Loucy (cell line): ENCODE measurements at regions not wholly inside any gene's neighbourhood (a gene's known extent, or its start where the extent isn't known, plus 50 kb on each side); places are given as distances from the start of the nearest gene placed in this dataset.
"Not testable (repeated sequence)": the region's sequence is repeated elsewhere in the genome, so short reads cannot be mapped to it uniquely, and the experiment has no call there.

Experiments
- H2AFZ ChIP-seq: fragments of 200-600 bp; sonication (generic); 2 replicates; pipeline ENCODE4 v1.6.0; 2016; ENCODE audit warnings: antibody characterized with exemption, mild to moderate bottlenecking, low read length, moderate library complexity
- H3F3A ChIP-seq: fragments of 200-600 bp; 2 replicates; pipeline ENCODE4 v1.6.0; 2016; ENCODE audit warnings: antibody characterized with exemption, low read depth, mild to moderate bottlenecking
- H3K27me3 ChIP-seq: fragments of 200-600 bp; sonication (generic); 2 replicates; pipeline ENCODE4 v1.6.1; 2014; ENCODE audit warnings: low read length, mild to moderate bottlenecking; ENCODE audit not compliant: insufficient read depth, poor library complexity, severe bottlenecking
- H3K36me3 ChIP-seq: fragments of 200-600 bp; sonication (generic); 2 replicates; pipeline ENCODE4 v1.6.1; 2016; ENCODE audit warnings: low read length; ENCODE audit not compliant: insufficient read depth
- H3K4me1 ChIP-seq: fragments of 200-600 bp; sonication (generic); 2 replicates; pipeline ENCODE4 v1.5.1; 2014; ENCODE audit warnings: low read length, mild to moderate bottlenecking; ENCODE audit not compliant: insufficient read depth, poor library complexity, severe bottlenecking
- H3K4me2 ChIP-seq: fragments of 200-600 bp; sonication (generic); 2 replicates; pipeline ENCODE4 v1.6.0; 2014; ENCODE audit warnings: antibody characterized with exemption, low read length, low read depth, mild to moderate bottlenecking; ENCODE audit not compliant: poor library complexity, severe bottlenecking
- H3K4me3 ChIP-seq: fragments of 200-600 bp; sonication (generic); 2 replicates; pipeline ENCODE4 v1.5.1; 2014; ENCODE audit warnings: low read length, mild to moderate bottlenecking, mixed read lengths; ENCODE audit not compliant: poor library complexity, severe bottlenecking
- H3K79me2 ChIP-seq: fragments of 200-600 bp; sonication (generic); 2 replicates; pipeline ENCODE4 v1.6.1; 2014; ENCODE audit warnings: low read length; ENCODE audit not compliant: insufficient read depth
- H3K9ac ChIP-seq: fragments of 200-600 bp; sonication (generic); 2 replicates; pipeline ENCODE4 v1.6.0; 2014; ENCODE audit warnings: mild to moderate bottlenecking, low read depth, low read length, moderate library complexity; ENCODE audit not compliant: poor library complexity, severe bottlenecking
- H3K9me2 ChIP-seq: fragments of 200-600 bp; sonication (generic); replicated peaks from 2 replicates; pipeline ENCODE4 v1.6.1; 2016; ENCODE audit warnings: low read depth, low read length, mixed read lengths
- H3K9me3 ChIP-seq: fragments of 200-600 bp; sonication (generic); 2 replicates; pipeline ENCODE4 v1.6.1; 2014; ENCODE audit warnings: mild to moderate bottlenecking, antibody characterized with exemption, low read length, low read depth; ENCODE audit not compliant: insufficient read depth
- H4K20me1 ChIP-seq: fragments of 200-600 bp; sonication (generic); 2 replicates; pipeline ENCODE4 v1.6.0; 2014; ENCODE audit warnings: antibody characterized with exemption, low read length, mild to moderate bottlenecking; ENCODE audit not compliant: insufficient read depth, poor library complexity, severe bottlenecking

- H3K79me2 ChIP-seq, H3K9me2 ChIP-seq, H4K20me1 ChIP-seq, H3K9ac ChIP-seq, H3K4me2 ChIP-seq, H3K27me3 ChIP-seq, H3K4me3 ChIP-seq, H3F3A ChIP-seq, H3K36me3 ChIP-seq, H3K9me3 ChIP-seq, H3K4me1 ChIP-seq, H2AFZ ChIP-seq: not testable (repeated sequence)
Observed at GRCh38 chr5:21341203-21341947, 1353.4 kb upstream of the CDH18 start.

- H3K9ac ChIP-seq, H3K9me2 ChIP-seq, H3K9me3 ChIP-seq, H3K36me3 ChIP-seq, H3K4me2 ChIP-seq, H3K4me3 ChIP-seq, H2AFZ ChIP-seq, H3F3A ChIP-seq, H3K27me3 ChIP-seq, H4K20me1 ChIP-seq, H3K79me2 ChIP-seq, H3K4me1 ChIP-seq: not testable (repeated sequence)
Observed at GRCh38 chr5:21340233-21340632, 1352.2 kb upstream of the CDH18 start.

- H3K79me2 ChIP-seq, H3K9ac ChIP-seq, H3K4me3 ChIP-seq, H3K9me3 ChIP-seq, H2AFZ ChIP-seq, H3K27me3 ChIP-seq, H4K20me1 ChIP-seq, H3K9me2 ChIP-seq, H3K4me1 ChIP-seq, H3K36me3 ChIP-seq, H3K4me2 ChIP-seq, H3F3A ChIP-seq: not testable (repeated sequence)
Observed at GRCh38 chr5:21336478-21336877, 1348.5 kb upstream of the CDH18 start.

- H3K4me3 ChIP-seq, H3K9ac ChIP-seq, H2AFZ ChIP-seq, H3F3A ChIP-seq, H3K4me1 ChIP-seq, H3K27me3 ChIP-seq, H3K9me3 ChIP-seq, H3K36me3 ChIP-seq, H3K4me2 ChIP-seq, H3K79me2 ChIP-seq, H4K20me1 ChIP-seq, H3K9me2 ChIP-seq: not testable (repeated sequence)
Observed at GRCh38 chr5:21315376-21315775, 1327.4 kb upstream of the CDH18 start.

- not testable (repeated sequence) for H3F3A ChIP-seq, H3K9ac ChIP-seq, H3K4me1 ChIP-seq, H3K9me3 ChIP-seq, H3K36me3 ChIP-seq, H3K79me2 ChIP-seq, H3K4me3 ChIP-seq, H3K27me3 ChIP-seq, H4K20me1 ChIP-seq, H2AFZ ChIP-seq, H3K9me2 ChIP-seq, H3K4me2 ChIP-seq
Observed at GRCh38 chr5:21301205-21301604, 1313.2 kb upstream of the CDH18 start.

GRCh38 chr5:21274361-21274760, 1286.4 kb upstream of the CDH18 start:
- H3K4me3 ChIP-seq, H2AFZ ChIP-seq, H3K36me3 ChIP-seq, H4K20me1 ChIP-seq, H3K4me2 ChIP-seq, H3K4me1 ChIP-seq, H3K79me2 ChIP-seq, H3K9me2 ChIP-seq, H3F3A ChIP-seq, H3K27me3 ChIP-seq, H3K9me3 ChIP-seq, H3K9ac ChIP-seq: not testable (repeated sequence)
